AG20443 (cell line): ENCODE measurements at regions not wholly inside any gene's neighbourhood (a gene's known extent, or its start where the extent isn't known, plus 50 kb on each side); places are given as distances from the start of the nearest gene placed in this dataset.

Source experiments
- DNase-seq: peaks from one replicate; pipeline ENCODE4 v3.0.0; 2012; ENCODE audit warnings: low spot score, mixed read lengths

DNA sequence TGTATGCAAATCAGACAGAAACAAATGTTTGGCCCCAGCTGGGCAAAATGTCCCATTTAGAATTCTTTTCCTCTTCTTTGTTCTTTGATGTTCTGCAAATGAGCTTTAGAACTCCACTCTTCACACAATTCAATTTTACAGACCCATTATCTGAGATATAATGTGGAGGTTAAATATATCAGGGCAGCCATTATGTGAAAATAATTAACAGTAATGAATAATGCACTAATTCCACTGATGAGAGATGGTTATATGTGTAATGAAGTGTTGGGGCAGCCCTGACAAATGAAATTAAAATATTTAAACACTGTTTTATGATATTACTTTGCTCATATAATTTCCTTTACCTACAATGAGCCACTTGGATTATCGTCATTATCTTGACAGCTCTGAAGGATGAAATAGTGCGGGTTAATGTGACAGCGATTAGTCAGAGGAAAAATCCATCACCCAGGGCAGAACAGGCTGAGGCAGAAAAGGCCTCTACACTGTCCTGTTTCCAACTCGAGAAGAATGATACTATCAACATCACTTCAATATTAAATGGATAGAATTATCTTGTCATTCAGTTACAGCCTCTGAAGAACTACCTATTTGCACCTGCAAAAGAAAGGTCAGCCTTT is 321.1 kb downstream of the RBM26 start:
- no peak for DNase-seq

DNA sequence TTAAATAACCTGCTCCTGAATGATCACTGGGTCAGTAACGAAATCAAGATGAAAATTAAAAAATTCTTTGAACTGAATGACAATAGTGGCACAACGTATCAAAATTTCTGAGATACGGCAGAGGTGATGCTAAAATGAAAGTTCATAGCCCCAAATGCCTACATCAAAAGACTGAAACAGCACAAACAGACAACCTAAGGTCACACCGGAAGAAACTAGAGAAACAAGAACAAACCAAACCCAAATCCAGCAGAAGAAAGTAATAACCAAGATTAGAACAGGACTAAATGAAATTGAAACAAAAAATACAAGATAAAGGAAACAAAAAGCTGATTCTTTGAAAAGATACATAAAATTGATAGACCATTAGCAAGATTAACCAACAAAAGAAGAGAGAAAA is 324.1 kb downstream of the RBM26 start:
- no peak for DNase-seq

GRCh38 chr13:79079351-79079839 is 326.7 kb downstream of the RBM26 start:
- DNase-seq = no peak

DNA sequence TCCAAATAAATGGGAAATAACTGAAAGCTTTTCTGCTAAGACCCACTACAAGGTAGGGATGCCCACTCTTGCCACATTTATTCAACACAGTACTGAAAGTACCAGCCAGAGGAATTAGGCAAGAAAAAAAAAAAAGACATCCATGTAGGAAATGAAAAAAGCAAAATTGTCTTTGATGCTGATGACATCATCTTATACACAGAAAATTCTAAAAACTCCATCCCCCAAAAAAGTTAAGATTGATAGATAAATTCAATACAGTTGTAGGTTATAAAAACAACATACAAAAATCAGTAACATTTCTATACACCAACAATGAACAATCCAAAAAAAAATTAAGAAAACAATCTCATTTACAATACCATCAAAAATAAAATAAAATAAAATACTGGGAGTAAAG is 330.4 kb downstream of the RBM26 start:
- DNase-seq = no peak

- no peak for DNase-seq
These were observed 335.6 kb downstream of the RBM26 start for GRCh38 chr13:79070343-79070974.

DNA sequence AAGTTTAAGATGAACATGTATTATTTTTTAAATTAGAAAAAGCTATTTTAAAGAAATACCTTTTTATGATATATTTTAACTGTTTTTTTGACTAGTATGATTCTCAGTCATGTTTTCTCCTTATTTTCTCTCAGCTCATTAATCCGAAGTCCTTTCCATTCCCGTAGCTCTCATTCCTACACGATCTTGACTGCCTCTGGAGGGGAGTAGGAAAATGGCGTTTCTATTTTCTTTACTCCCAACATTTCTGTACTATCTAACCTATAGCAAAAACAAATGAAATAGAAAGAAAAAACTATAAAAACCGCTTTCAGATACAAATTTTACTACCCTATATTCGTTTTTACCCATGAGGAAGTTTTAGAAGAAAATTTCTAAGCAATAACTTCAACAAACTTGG is 343.8 kb downstream of the RBM26 start:
- DNase-seq = no peak

DNA sequence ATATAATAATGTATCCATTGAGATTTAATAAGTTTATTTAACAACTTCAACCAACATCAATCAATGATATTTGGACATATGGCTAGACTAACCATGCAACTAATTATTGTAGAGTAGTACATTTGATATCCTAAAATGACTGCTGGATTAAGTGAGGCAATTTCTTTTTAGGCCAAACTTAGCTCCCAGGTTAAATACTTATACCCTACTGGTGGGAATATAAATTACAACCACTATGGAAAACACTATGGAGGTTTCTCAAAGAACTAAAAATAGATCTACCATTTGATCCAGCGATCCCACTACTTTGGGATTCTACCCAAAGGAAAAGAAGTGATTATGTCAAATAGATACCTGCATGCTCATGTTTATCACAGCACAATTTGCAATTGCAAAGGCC is 345.8 kb downstream of the RBM26 start:
- DNase-seq = no peak

DNA sequence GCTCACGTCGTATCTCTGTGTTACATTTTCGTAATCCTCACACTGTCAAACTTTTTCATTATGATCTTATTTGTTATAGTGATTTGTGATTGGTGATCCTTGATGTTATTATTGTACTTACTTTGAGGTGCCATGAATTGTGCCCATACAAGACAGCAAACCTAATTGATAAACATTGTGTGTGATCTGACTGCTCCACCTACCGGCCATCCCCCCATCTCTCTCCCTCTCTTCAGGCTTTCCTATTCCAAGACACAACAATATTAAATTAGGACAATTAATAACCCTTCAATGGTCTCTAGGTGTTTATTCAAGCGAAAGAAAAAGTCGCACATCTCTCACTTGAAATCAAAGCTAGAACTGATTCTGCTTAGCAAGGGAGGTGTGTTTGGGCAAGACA is 349.3 kb downstream of the RBM26 start:
- no peak for DNase-seq

GRCh38 chr13:79051472-79051871 is 354.6 kb downstream of the RBM26 start:
- DNase-seq = no peak

- DNase-seq = no peak
These were observed 361.6 kb downstream of the RBM26 start for GRCh38 chr13:79044415-79044814.

- DNase-seq = no peak
These were observed 362.8 kb downstream of the RBM26 start for GRCh38 chr13:79043208-79043607.

DNA sequence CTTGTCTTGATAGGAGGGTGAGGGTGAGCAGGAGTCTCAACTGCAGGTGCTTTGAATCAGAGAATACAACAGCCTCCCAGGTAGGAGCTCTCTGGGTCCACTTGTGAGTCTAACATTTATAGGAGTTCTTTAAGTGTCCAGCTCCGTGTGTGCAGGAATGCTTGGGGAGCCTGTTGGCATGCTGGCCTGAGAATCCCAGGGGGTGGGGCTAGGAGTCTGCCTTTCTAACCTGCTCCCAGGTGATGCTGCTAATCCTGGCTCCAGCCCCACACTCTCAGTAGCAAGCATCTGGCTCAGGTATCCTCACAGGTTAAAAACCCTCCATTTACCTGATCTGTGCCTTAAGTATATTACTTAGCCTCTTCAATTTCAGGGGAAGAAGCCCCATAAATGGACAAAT is 368.9 kb downstream of the RBM26 start:
- no peak for DNase-seq

DNA sequence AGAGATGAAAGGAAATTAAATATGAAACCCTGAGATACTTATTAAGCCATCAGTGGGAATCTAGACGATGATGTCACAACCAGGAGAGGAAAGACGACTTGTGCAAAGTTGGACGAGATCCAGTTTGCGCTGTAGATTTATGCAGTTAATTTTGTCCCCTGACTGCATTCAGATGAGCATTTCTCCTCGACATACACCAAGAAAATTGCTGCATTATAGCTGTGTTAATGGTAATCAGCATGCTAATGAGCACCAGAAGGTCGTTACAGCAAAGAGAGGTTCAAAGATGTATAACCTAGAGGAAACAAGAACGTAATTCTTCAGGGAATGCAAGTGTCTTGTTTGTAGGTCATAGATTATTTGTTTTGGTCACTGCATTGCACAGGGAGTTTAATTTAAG is 371.7 kb downstream of the RBM26 start:
- DNase-seq = no peak

- DNase-seq = no peak
These were observed 371.6 kb upstream of the OBI1 start for GRCh38 chr13:79030513-79030912.

DNA sequence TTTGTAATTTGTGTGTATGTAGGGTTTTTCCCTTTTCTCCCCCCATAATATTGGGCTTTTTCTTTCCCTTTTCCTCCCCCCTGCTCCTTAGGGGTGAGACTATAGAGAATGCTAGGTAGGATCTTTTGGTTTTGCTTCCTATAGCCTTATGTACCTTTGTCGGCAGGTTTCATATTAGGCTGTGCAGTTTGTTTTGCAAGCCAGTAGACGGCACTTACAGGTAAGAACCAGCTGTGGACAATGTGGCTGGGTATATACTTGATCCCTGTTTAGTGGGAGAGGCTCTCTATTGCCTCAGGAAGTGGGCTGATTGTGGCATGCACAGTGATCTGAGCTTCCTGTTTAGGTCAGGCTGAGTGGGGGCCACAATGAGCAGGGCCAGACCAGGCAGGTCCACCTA is 359.2 kb upstream of the OBI1 start:
- no peak for DNase-seq

- DNase-seq = no peak
These were observed 352.2 kb upstream of the OBI1 start for GRCh38 chr13:79011179-79011578.

DNA sequence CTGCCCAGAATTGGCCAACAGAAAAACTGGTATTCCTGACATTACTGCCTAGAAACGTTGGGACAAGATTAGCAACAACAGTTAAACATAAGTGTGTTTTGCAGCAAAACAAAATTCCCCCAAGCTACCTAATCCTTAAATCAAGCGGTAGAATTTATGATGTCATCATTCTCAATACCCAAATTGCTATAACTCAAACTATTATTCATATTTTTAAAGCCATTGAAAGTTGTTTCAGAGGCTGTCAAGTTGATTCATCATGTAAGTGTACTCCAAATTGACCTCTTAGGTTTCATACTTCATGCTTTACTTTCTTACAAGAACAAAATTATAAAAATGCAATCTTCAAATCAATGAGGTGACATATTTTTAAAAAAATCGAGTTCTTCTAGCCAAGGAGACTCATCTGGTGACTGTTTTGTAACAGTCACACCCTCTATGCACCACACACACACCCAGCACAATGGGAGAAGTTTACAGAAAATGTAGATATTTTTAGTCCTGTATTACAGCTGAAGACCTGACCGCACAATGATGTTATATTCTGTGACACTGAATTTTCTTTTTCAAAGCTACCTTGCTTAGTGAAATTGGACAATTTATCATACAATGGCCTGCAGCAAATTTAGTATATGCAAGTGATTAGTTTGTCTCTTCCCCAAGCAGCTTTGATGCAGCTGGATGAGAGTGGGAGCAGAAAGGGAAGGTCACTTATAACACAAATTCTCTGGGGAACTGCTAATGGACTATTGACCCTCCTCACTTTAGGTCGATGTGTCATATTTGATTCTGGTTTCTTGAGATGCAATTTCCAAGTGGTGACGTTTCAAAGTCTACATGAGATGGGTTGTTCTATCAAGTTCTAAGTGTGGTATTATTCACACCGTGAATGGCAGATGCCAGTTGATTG is 345.3 kb upstream of the OBI1 start:
- DNase-seq = no peak

DNA sequence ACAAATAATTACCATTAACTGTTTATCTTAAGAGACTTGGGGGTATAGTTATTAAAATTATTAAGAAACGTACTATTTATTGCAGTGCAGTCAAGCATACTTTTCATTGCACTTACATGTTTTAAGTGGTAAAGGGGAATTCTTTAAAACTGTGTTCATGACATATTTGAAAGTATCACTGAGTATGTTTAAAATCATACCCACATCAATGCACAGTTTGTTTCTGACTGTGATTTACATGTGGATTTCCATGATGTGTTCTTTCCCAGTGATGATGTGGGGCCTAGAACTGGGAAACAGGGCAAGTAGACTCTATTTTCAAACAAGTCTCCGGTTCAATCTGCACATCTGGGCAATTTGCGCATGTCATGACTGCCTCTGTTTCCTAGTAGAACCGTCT is 340.5 kb upstream of the OBI1 start:
- DNase-seq = no peak

- no peak for DNase-seq
These were observed 339.8 kb upstream of the OBI1 start for GRCh38 chr13:78998630-78999315.

GRCh38 chr13:78997902-78998629 is 339.1 kb upstream of the OBI1 start:
- no peak for DNase-seq

- DNase-seq = no peak
These were observed 334.8 kb upstream of the OBI1 start for GRCh38 chr13:78993792-78994191.

DNA sequence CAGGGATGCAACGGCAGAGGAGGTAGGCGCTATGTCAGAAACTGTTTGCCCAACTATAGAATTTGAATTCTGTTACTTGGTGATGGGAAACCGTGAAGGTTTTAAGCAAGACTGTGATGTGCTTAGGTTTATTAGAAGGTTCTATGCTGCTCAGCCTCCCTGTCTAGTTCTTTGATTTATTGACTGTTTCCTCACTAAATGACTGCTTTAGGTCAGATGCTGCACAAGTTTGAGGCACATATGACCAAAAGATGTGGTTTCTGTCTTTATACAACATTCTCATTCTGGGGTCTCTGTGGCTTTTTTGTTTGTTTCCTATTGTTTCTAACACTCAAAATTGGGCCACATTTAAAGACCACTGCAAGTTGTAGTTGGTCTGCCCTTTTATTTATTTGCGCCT is 323.0 kb upstream of the OBI1 start:
- no peak for DNase-seq
